K562 (cell line): ENCODE measurements at regions not wholly inside any gene's neighbourhood (a gene's known extent, or its start where the extent isn't known, plus 50 kb on each side); places are given as distances from the start of the nearest gene placed in this dataset.

Source experiments
- CBX5 ChIP-seq: IDR thresholded peaks from 2 replicates; pipeline ENCODE4 v1.6.1; 2014; ENCODE audit warnings: low read depth, borderline replicate concordance
- HDAC2 ChIP-seq: fragments of 450-650 bp; IDR thresholded peaks from 2 replicates; pipeline ENCODE4 v1.6.1; 2016; ENCODE audit warnings: mild to moderate bottlenecking
- JUN ChIP-seq, 2 experiments: sonication (generic) in 1 of 2; formaldehyde crosslinking in 1 of 2; IDR thresholded peaks; 2 replicates each; pipeline versions ENCODE4 v1.6.1 to v1.8.0; 2012 to 2022; ENCODE audit warnings: borderline replicate concordance in 2 of 2, mild to moderate bottlenecking in 2 of 2, improper control_type of control experiment in 1 of 2, low read depth in 1 of 2, low read length in 1 of 2, missing genetic modification reagents in 1 of 2
- MIER1 ChIP-seq: fragments of 450-650 bp; IDR thresholded peaks from 2 replicates; pipeline ENCODE4 v1.6.1; 2016; ENCODE audit warnings: antibody characterized with exemption, mild to moderate bottlenecking, low read depth
- NR2F6 ChIP-seq: fragments of 450-650 bp; formaldehyde crosslinking; IDR thresholded peaks from 2 replicates; pipeline ENCODE4 v1.4.0; 2020; ENCODE audit warnings: mild to moderate bottlenecking
- NR3C1 ChIP-seq: sonication (generic); formaldehyde crosslinking; IDR thresholded peaks from 2 replicates; pipeline ENCODE4 v1.8.1; 2022; ENCODE audit warnings: missing genetic modification reagents
- SMARCA5 ChIP-seq: fragments of 450-650 bp; IDR thresholded peaks from 2 replicates; pipeline ENCODE4 v1.6.1; 2016
- ZFP36 ChIP-seq: fragments of 150-350 bp; IDR thresholded peaks from 2 replicates; pipeline ENCODE4 v1.6.1; 2018; ENCODE audit warnings: low read length, low read depth; ENCODE audit not compliant: partially characterized antibody
- ZNF274 ChIP-seq: IDR thresholded peaks from 2 replicates; pipeline ENCODE4 v1.6.1; 2011; ENCODE audit warnings: low read depth, mild to moderate bottlenecking, low read length, moderate library complexity, borderline replicate concordance
- ZNF644 ChIP-seq: fragments of 200-800 bp; sonication (Bioruptor generic); IDR thresholded peaks from 2 replicates; pipeline ENCODE4 v1.6.1; 2016; ENCODE audit warnings: low read depth, missing genetic modification characterization, missing compliant biosample characterization
- TF ChIP-seq, protein P1 (sequence below): fragments of 250-450 bp; sonication (Bioruptor Pico); IDR thresholded peaks from 2 replicates; pipeline ENCODE4 v1.5.0; 2021

DNA sequence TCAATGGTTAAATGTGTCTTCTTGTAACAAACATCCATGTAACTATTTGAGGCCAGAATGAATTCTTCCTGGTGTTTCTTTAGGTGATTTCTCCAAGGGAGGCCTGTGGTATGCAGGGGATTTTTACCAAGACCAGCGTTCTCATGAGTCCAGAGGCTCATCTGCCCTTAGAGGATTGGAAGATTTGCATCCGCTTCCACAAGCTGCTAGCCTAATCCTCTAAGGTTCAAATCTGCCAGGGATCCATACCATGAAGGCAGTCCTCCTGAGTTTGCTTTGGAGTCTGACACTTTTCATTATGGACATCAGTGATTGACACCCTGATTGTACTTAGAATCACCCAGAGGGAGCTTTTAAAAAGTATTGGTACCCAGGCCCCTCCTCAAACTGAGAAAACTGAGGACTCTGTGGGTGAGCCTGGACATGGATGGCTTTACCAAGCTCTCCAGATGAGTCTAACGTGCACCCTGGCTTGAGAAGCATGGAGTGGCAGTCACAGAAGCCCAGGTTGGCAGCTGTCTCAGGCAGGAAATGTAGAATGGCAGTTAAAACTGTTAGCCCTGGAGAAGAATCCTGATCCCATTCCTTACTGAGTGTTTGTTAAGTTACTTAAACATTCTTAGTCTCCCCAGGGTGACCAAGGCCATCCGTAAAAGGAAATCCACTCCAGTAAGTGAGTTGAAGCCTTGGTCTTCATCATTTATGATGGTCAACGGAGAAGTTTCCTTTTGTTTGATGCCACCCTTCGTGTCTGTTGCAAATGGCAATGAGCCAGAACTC is 95.3 kb upstream of the RMDN2 start:
- TF ChIP-seq NR3C1 (CRISPR knock-in tag) (no peak), ZNF644 (no peak), MIER1 (no peak), JUN (IDR thresholded peaks at IDR 0.05; ENCODE audit: borderline replicate concordance, low read depth, low read length) (no peak), JUN (CRISPR knock-in tag; IDR thresholded peaks at IDR 0.05; ENCODE audit: borderline replicate concordance) (no peak), ZNF274 (no peak), HDAC2 (no peak), CBX5 (no peak), SMARCA5 (no peak), NR2F6 (CRISPR knock-in tag) (no peak), ZFP36 (no peak)
- TF ChIP-seq, protein P1, sequence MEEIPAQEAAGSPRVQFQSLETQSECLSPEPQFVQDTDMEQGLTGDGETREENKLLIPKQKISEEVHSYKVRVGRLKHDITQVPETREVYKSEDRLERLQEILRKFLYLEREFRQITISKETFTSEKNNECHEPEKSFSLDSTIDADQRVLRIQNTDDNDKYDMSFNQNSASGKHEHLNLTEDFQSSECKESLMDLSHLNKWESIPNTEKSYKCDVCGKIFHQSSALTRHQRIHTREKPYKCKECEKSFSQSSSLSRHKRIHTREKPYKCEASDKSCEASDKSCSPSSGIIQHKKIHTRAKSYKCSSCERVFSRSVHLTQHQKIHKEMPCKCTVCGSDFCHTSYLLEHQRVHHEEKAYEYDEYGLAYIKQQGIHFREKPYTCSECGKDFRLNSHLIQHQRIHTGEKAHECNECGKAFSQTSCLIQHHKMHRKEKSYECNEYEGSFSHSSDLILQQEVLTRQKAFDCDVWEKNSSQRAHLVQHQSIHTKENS (CRISPR knock-in tag) = no peak
